DOHH2 (cell line): ENCODE measurements at regions not wholly inside any gene's neighbourhood (a gene's known extent, or its start where the extent isn't known, plus 50 kb on each side); places are given as distances from the start of the nearest gene placed in this dataset.

Experiments
- H3F3A ChIP-seq: fragments of 200-600 bp; sonication (generic), shearing (Covaris generic); 2 replicates; pipeline ENCODE4 v1.6.0; 2016; ENCODE audit warnings: antibody characterized with exemption, mild to moderate bottlenecking; ENCODE audit not compliant: control insufficient read depth, insufficient read depth
- H3K27ac ChIP-seq: fragments of 200-600 bp; sonication (generic); 2 replicates; pipeline ENCODE4 v1.5.1; 2014; ENCODE audit warnings: low read depth, mild to moderate bottlenecking, low read length, moderate library complexity
- H3K27me3 ChIP-seq: fragments of 200-600 bp; sonication (generic); 2 replicates; pipeline ENCODE4 v1.6.1; 2014; ENCODE audit warnings: mild to moderate bottlenecking, low read length, mixed read lengths; ENCODE audit not compliant: control insufficient read depth
- H3K36me3 ChIP-seq: fragments of 200-600 bp; sonication (generic); 2 replicates; pipeline ENCODE4 v1.6.1; 2014; ENCODE audit warnings: mild to moderate bottlenecking, low read length, moderate library complexity, mixed read lengths; ENCODE audit not compliant: control insufficient read depth
- H3K4me1 ChIP-seq: fragments of 200-600 bp; sonication (generic); 2 replicates; pipeline ENCODE4 v1.6.1; 2014; ENCODE audit warnings: mild to moderate bottlenecking, low read length, mixed read lengths; ENCODE audit not compliant: control insufficient read depth
- H3K4me2 ChIP-seq: fragments of 200-600 bp; sonication (generic); 2 replicates; pipeline ENCODE4 v1.6.0; 2014; ENCODE audit warnings: mild to moderate bottlenecking, low read length, moderate library complexity
- H3K4me3 ChIP-seq: fragments of 200-600 bp; sonication (generic); 2 replicates; pipeline ENCODE4 v1.5.1; 2014; ENCODE audit warnings: mild to moderate bottlenecking, low read length, mixed read lengths
- H3K79me2 ChIP-seq: fragments of 200-600 bp; sonication (generic); 2 replicates; pipeline ENCODE4 v1.6.1; 2014; ENCODE audit warnings: mild to moderate bottlenecking, low read length, mixed read lengths; ENCODE audit not compliant: control insufficient read depth
- H3K9me2 ChIP-seq: fragments of 200-600 bp; sonication (generic); replicated peaks from 2 replicates; pipeline ENCODE4 v1.6.1; 2014; ENCODE audit warnings: mild to moderate bottlenecking, low read length, mixed read lengths; ENCODE audit not compliant: control insufficient read depth
- H3K9me3 ChIP-seq: fragments of 200-600 bp; sonication (generic); 2 replicates; pipeline ENCODE4 v1.6.1; 2014; ENCODE audit warnings: antibody characterized with exemption, low read length, mixed read lengths; ENCODE audit not compliant: control insufficient read depth, insufficient read depth
- H4K20me1 ChIP-seq: fragments of 200-600 bp; sonication (generic); 2 replicates; pipeline ENCODE4 v1.6.0; 2014; ENCODE audit warnings: low read depth, mild to moderate bottlenecking, antibody characterized with exemption, low read length, moderate library complexity; ENCODE audit not compliant: control insufficient read depth, insufficient read depth
- EZH2phosphoT487 ChIP-seq: fragments of 200-600 bp; sonication (generic); IDR thresholded peaks from 2 replicates; pipeline ENCODE4 v1.6.1; 2017; ENCODE audit warnings: borderline replicate concordance, mild to moderate bottlenecking, antibody characterized with exemption, low read length, moderate library complexity, mixed read lengths
- TF ChIP-seq, protein P1 (sequence below): fragments of 200-600 bp; sonication (generic); IDR thresholded peaks from one replicate; pipeline ENCODE4 v1.5.1; 2014; ENCODE audit warnings: antibody characterized with exemption, mild to moderate bottlenecking, low read depth, low read length; ENCODE audit not compliant: poor library complexity, severe bottlenecking

DNA sequence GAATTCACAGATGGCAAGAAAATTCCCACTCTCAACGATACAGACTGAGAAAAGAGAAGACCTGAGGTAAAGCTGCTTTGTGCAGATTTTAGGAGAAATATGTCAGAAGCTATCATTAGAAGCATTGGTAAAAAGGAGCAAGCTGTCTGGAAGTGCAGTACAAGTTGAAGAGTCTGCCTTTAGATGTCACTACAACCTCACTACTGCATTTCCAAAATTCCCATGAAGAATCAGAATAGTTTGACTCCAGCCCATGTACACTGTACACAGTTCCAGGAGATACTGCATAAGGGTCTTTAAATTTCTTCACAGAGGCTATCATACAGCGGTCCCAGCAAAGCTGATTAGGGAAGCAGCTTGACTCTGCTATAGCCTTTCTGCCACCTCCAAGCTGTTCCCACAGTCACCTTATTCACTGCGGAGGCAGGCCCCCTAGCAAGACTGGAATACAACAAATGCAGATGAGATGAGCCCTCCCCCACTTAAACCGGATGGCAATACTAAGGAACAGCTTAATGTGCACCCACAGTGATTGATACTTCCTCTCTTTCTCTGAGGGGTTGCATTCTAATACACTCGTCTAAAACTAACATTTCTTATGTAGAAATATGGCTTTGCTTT is 527.4 kb downstream of the TMEM182 start:
- Histone ChIP-seq H3K9me2 (no peaks in the 10 kb centered on the region), H3K4me3 (no peak overlapping the region), H3F3A (no peaks in the 10 kb centered on the region), H3K27ac (no peak overlapping the region), H4K20me1 (no peaks in the 10 kb centered on the region), H3K27me3 (no peaks in the 10 kb centered on the region), H3K36me3 (no peaks in the 10 kb centered on the region), H3K4me2 (no peak overlapping the region), H3K9me3 (no peaks in the 10 kb centered on the region), H3K4me1 (no peaks in the 10 kb centered on the region), H3K79me2 (no peaks in the 10 kb centered on the region)
- TF ChIP-seq, protein P1, sequence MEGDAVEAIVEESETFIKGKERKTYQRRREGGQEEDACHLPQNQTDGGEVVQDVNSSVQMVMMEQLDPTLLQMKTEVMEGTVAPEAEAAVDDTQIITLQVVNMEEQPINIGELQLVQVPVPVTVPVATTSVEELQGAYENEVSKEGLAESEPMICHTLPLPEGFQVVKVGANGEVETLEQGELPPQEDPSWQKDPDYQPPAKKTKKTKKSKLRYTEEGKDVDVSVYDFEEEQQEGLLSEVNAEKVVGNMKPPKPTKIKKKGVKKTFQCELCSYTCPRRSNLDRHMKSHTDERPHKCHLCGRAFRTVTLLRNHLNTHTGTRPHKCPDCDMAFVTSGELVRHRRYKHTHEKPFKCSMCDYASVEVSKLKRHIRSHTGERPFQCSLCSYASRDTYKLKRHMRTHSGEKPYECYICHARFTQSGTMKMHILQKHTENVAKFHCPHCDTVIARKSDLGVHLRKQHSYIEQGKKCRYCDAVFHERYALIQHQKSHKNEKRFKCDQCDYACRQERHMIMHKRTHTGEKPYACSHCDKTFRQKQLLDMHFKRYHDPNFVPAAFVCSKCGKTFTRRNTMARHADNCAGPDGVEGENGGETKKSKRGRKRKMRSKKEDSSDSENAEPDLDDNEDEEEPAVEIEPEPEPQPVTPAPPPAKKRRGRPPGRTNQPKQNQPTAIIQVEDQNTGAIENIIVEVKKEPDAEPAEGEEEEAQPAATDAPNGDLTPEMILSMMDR, result no peak
- TF ChIP-seq EZH2phosphoT487, result no peak

DNA sequence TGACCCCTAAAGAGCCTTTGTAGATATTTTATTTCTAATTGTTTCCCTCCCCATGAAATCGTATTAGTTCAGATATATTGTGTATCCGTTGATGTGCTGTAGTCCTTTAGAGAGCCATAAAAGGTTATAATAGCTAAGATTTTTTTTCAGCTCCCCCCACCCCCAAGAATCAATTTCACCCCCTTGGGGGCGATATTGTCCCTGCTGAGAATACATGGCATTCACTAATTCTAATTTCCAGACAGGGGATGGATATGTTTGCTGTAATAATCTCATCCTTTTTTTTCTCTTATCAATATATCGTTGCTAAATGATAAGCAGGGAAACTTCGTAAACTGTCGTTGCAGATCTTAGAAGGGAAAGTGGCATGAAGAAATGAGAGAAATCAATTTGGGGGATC is 530.7 kb downstream of the TMEM182 start:
- no peaks in the 10 kb centered on the region for H3K9me3 ChIP-seq
- no peaks in the 10 kb centered on the region for H3K9me2 ChIP-seq
- H3K4me2 ChIP-seq, result no peak overlapping the region
- no peaks in the 10 kb centered on the region for H3F3A ChIP-seq
- H3K79me2 ChIP-seq, result no peaks in the 10 kb centered on the region
- no peak overlapping the region for H3K27ac ChIP-seq
- H4K20me1 ChIP-seq, result no peaks in the 10 kb centered on the region
- H3K4me1 ChIP-seq, result no peaks in the 10 kb centered on the region
- TF ChIP-seq, protein P1, result no peak
- TF ChIP-seq EZH2phosphoT487, result no peak
- H3K27me3 ChIP-seq, result no peaks in the 10 kb centered on the region
- H3K36me3 ChIP-seq, result no peaks in the 10 kb centered on the region
- H3K4me3 ChIP-seq, result no peak overlapping the region

DNA sequence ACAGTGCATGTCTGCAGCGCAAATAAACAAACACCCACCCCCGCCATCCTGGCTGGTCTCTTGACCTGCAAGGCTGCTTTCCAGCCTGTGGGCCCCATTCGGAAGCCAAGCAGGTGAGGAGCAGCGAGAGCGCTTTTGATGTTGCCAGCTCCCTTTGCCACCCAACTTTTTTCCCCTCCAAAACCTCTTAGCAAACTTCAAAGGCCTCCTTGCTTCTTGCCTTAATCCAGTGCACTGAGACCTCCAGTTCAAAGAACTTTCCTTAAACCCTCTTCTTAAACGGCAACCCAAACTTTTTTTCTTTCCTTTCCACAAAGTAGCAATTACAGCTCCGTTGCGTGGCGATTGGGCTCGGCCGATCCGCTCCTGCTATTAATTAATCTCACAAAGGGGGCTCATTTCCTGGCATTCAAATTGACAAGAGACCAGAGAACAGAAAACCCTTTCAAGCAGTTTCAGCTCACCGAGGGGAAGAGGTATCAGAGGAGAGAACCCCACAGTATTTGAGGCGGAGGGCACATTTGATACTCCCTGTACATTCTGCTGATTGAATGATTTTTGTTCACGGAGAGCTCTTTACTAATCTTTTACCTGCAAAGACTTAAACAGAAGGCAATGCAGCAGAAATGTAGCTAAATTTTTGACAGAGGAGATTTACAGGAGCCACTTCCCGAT is 531.4 kb downstream of the TMEM182 start:
- Histone ChIP-seq H3F3A (no peaks in the 10 kb centered on the region), H3K9me3 (no peaks in the 10 kb centered on the region), H3K9me2 (no peaks in the 10 kb centered on the region), H3K79me2 (no peaks in the 10 kb centered on the region), H4K20me1 (no peaks in the 10 kb centered on the region), H3K27me3 (no peaks in the 10 kb centered on the region), H3K27ac (no peak overlapping the region), H3K36me3 (no peaks in the 10 kb centered on the region), H3K4me1 (no peaks in the 10 kb centered on the region), H3K4me3 (no peak overlapping the region), H3K4me2 (no peak overlapping the region)
- TF ChIP-seq EZH2phosphoT487, result no peak
- TF ChIP-seq, protein P1, result no peak
